HG03095 (cell line): ENCODE measurements at regions not wholly inside any gene's neighbourhood (a gene's known extent, or its start where the extent isn't known, plus 50 kb on each side); places are given as distances from the start of the nearest gene placed in this dataset.
"Not testable (repeated sequence)": the region's sequence is repeated elsewhere in the genome, so short reads cannot be mapped to it uniquely, and the experiment has no call there.

Source experiments
- ATAC-seq: cut with Tn5 transposase; IDR thresholded peaks from one replicate; pipeline ENCODE4 v1.9.1; 2021; ENCODE audit warnings: moderate library complexity; ENCODE audit not compliant: unreplicated experiment

- no peak for ATAC-seq
Observed at GRCh38 chr5:83001796-83002381, 75.3 kb downstream of the TMEM167A start.

DNA sequence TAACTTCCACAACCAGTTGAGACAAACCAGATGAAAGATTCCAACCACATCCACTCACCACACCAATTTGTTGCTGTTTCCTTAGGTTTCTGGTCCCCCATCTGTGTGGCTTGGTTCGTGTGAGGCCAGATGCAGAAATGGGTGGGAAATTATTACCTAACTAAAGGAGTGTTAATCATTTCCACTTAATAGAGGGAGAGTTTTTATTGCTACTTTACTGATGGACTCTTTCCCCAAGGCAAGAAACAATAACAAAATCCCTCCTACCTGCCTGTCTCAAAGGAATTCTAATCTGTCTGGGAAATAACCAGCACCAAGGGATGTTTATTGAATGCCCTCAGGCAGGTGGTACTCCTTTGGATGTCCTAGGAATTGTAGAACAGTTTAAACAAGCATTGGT, 76.3 kb downstream of the TMEM167A start:
- no peak for ATAC-seq

- ATAC-seq, result no peak
Observed at GRCh38 chr5:83000428-83000827, 76.8 kb downstream of the TMEM167A start.

- ATAC-seq, result no peak
Observed at GRCh38 chr5:82993416-82993815, 83.8 kb downstream of the TMEM167A start.

- no peak for ATAC-seq
Observed at GRCh38 chr5:82992646-82993045, 84.5 kb downstream of the TMEM167A start.

DNA sequence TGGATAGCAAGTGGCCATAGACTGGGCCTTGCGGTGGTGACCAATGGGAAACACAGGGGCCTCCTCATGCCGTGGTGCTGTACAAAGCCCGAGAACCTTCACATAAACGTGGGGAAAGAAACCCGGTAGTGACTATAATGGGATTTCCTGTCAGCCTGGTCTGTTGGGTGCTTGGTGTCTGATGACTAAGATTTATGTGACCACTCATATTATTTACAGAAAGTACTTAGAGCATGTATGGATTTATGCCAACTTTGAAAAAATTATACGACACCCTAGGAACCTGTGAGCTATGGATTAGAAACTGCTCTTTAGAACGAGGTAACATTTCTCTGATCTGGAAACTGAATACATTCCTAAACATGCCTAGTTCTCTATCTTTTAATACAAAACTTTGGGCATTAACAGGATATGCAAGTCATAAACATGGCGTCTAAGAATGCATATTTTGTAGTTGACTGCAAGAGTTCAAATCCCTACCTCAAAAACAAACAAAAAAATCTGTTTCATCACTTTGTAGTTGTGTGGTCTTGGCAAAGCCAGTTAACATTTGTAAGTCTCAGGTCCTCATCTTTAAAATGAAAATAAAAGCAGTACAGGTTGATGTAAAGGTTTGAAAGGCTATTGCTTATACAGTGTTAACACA, 85.4 kb downstream of the TMEM167A start:
- ATAC-seq, result no peak

DNA sequence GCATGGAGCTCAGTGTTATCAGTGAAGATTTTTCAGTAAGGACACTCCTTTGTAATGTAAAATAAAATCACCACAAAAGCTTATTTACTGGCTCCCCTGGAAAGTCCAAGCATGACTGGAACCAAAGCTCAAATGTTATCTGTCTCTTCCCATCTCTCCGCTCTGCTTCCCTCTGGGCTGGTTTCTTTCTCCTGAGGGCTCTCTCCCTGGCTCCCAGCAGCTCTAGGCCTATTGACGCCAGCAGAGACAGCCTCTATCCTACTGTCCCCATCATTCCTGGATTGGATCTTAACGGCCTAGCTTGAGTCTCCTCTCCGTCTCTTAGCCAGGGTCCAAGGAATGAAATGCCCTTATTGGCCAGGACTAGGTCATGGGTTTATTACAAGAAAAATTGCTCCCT, 86.1 kb downstream of the TMEM167A start:
- no peak for ATAC-seq

DNA sequence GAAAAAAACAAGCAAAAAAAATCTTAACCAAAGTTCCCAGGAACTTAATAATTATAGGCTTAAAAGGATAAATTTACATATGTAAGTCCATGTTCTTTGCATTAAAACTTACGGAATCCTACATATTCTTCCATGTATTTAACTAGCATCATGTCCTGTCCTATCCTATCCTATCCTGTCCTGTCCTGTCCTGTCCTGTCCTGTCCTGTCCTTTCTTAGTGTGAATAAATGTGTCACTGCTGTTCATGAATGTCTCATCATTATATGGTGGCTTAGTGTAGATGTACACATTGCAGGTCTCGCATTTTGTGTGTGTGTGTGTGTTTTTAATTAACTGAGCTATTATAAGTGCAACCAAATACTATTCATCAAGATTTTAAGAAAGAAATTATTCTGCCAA, 90.0 kb downstream of the TMEM167A start:
- no peak for ATAC-seq

- no peak for ATAC-seq
Observed at GRCh38 chr5:82986404-82986803, 90.8 kb downstream of the TMEM167A start.

GRCh38 chr5:82985763-82986162, 91.4 kb downstream of the TMEM167A start:
- no peak for ATAC-seq

DNA sequence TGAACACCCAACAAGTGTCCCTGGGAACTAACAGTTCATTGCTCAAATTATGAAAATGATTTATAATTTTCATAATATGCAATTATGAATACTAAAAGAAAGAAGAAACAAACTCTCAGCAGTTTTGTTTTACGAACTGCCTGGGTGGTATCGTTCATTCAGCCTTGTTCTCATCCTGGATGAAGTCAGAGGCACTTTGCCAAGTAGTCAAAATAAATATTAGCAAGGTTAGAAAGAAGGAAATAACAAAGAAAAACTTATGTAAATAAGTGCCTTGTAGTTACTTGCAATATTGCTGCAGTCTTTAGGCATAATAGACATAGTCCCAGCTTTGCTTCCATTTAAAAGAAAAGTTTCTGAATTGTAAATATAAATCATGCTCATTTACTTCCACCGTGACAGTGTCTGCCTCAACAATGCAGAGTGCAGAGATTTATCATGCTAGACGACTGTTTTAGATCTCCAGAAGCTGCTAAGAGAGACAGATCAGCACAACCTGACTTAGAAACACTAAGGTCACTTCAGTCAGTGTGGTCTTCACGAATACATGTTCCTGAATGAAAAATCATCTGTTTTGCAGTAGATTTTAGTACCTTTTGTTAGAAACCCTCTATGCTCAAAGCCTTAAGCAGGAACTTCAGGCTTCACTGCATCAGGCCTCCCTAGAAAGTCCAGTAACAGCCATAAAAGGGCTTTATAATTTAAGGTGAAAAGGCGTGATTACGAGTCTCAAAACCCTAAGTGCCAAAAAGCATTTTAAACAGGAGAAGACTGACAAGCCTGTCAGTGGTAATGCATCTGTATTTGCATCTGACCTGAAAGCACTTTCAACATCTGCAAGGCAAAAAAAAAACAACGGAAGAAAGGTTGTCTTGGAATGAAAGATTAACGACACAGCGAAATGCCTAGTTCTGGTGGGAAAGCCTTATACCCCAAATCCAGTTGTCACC, 92.1 kb downstream of the TMEM167A start:
- ATAC-seq, result no peak

DNA sequence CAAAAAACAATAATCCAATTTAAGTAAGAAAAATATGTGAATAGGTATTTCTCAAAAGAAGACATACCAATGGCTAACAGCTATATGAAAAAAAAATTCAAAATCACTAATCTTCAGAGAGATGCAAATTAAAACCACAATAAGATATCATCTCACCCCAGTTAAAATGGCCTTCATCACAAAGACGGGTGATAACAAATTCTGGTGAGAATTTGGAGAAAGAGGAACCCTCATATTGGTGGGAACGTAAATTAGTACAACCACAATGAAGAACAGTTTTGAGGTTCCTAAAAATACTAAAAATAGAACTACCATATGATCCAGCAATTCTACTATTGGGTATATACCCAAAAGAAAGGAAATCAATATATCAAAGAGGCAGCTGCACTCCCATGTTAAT, 94.3 kb downstream of the TMEM167A start:
- ATAC-seq, result no peak

- ATAC-seq, result not testable (repeated sequence)
Observed at GRCh38 chr5:82976887-82977286, 100.3 kb downstream of the TMEM167A start.

- no peak for ATAC-seq
Observed at GRCh38 chr5:82975812-82976211, 101.4 kb downstream of the TMEM167A start.

DNA sequence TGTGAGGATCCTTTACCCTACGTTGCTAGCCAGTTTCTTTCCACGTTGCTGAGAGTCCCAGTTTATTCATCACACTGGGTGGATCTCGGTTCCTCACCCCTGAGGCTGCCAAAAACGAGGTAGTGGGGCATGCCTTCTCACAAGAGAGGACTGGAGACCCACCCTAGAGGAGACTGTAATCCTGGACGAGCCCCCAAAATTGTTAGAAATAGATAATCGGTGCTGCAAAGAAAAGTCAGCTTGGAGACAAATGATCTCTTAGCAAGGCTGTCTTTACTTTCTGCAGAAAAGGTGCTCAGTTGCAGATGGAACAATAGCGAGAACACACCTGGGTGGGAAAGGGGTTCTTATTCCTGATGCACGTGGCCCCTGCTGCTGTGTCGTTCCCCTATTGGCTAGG, 101.8 kb downstream of the TMEM167A start:
- no peak for ATAC-seq

DNA sequence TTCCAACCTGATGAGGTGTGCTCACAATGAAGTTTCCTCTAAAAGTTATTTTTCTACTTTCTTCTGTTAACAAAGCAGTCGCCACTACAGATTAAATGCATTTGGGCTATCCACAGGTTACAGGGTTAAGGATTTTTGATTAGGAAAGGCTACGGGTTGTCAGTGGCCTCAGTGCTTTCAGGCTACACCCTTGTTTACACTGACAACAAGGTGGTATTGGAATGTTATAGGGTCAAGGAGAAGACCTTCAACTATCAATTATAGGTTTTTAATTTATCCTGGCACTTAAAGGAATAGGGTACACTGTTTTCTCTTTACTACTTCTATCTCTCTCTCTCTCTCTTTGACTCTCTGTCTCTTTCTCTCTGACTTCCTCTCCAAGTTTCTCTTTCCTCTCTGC, 102.8 kb downstream of the TMEM167A start:
- not testable (repeated sequence) for ATAC-seq

DNA sequence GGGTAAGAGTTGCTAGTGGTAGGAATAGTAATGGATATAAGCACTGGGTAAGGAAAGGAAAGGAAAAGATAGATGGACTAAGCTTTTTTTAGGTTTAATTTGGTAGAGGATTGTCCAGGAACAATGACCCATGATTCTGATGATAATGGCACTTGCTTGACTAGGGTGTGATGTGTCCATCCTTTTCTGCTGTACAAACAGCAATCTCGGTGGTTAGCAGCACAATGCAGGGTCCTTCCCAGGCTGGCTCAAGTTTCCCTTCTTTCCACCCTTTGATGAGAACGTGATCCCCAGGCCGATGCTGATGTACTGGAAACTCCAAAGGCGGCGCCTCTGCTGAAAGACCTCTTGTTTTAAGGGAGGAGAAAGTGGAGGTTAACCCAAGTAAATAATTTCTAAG, 105.3 kb downstream of the TMEM167A start:
- ATAC-seq, result no peak

- ATAC-seq, result not testable (repeated sequence)
Observed at GRCh38 chr5:82971034-82971806, 106.0 kb downstream of the TMEM167A start.

- ATAC-seq, result not testable (repeated sequence)
Observed at GRCh38 chr5:82969221-82969976, 107.8 kb downstream of the TMEM167A start.

DNA sequence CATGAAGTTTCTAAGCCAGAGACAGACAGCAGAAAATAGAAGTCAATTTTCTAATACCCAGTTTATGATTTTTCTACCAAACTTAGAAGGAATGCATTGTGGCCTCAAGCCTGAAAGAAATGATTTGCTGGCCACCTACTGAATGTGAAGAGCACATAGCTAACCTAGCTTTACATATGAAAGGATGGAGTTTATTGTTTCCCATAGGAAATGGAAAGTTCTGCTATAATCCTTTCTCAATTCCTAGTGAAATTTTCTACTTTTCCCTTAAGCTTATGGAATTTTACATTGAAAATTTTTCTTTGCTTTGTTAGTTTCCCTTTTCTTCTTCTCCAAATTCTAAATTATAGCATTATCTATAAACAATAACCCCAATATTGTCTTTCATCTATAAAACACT, 110.1 kb downstream of the TMEM167A start:
- ATAC-seq, result no peak
